WI38 (cell line): ENCODE measurements at regions not wholly inside any gene's neighbourhood (a gene's known extent, or its start where the extent isn't known, plus 50 kb on each side); places are given as distances from the start of the nearest gene placed in this dataset.
"Not testable (repeated sequence)": the region's sequence is repeated elsewhere in the genome, so short reads cannot be mapped to it uniquely, and the experiment has no call there.

Experiments used
- H3K4me3 ChIP-seq: 2 replicates; pipeline ENCODE4 v1.5.1; 2011; ENCODE audit warnings: low read depth, mild to moderate bottlenecking, control low read depth, low read length
- CTCF ChIP-seq: IDR thresholded peaks from 2 replicates; pipeline ENCODE4 v1.5.1; 2012; ENCODE audit warnings: low read depth, mild to moderate bottlenecking, control low read depth, low read length

- H3K4me3 ChIP-seq, result no peak overlapping the region
These were observed 50.7 kb upstream of the VPREB1 start for GRCh38 chr22:22193923-22194322.

GRCh38 chr22:22193462-22193861, 51.1 kb upstream of the VPREB1 start:
- H3K4me3 ChIP-seq, result not testable (repeated sequence)

More at GRCh38 chr22:22193923-22194322, 50.7 kb upstream of the VPREB1 start:
- no peak for TF ChIP-seq CTCF

- not testable (repeated sequence) for H3K4me3 ChIP-seq
These were observed 51.6 kb upstream of the VPREB1 start for GRCh38 chr22:22193006-22193405.

GRCh38 chr22:22189796-22190195, 54.8 kb upstream of the VPREB1 start:
- not testable (repeated sequence) for H3K4me3 ChIP-seq

GRCh38 chr22:22187863-22188262, 56.7 kb upstream of the VPREB1 start:
- not testable (repeated sequence) for H3K4me3 ChIP-seq

GRCh38 chr22:22187299-22187698, 57.3 kb upstream of the VPREB1 start:
- TF ChIP-seq CTCF, result no peak
- no peak overlapping the region for H3K4me3 ChIP-seq

- TF ChIP-seq CTCF, result no peak
- no peak overlapping the region for H3K4me3 ChIP-seq
These were observed 58.6 kb upstream of the VPREB1 start for GRCh38 chr22:22185844-22186499.

GRCh38 chr22:22185217-22185616, 59.4 kb upstream of the VPREB1 start:
- no peak for TF ChIP-seq CTCF
- no peak overlapping the region for H3K4me3 ChIP-seq

- TF ChIP-seq CTCF, result no peak
- no peak overlapping the region for H3K4me3 ChIP-seq
These were observed 60.2 kb upstream of the VPREB1 start for GRCh38 chr22:22184277-22184807.

- H3K4me3 ChIP-seq, result no peak overlapping the region
- TF ChIP-seq CTCF, result no peak
These were observed 61.7 kb upstream of the VPREB1 start for GRCh38 chr22:22182990-22183264.
